ENCODE measurements at regions not wholly inside any gene's neighbourhood (a gene's known extent, or its start where the extent isn't known, plus 50 kb on each side); places are given as distances from the start of the nearest gene placed in this dataset.
A peak's percentile ranks its signal among the peaks of the same experiment; 100 is the strongest.

- no peak for DNase-seq
These were observed 647.6 kb upstream of the PKN2 start for GRCh38 chr1:88036345-88037014.

- DNase-seq: no peak
These were observed 644.8 kb upstream of the PKN2 start for GRCh38 chr1:88039240-88039639.

GRCh38 chr1:88043834-88044233, 640.2 kb upstream of the PKN2 start:
- no peak for DNase-seq

- no peak for DNase-seq
These were observed 631.9 kb upstream of the PKN2 start for GRCh38 chr1:88052167-88052566.

GRCh38 chr1:88053065-88053464, 631.0 kb upstream of the PKN2 start:
- DNase-seq: no peak

GRCh38 chr1:88056881-88057280, 627.2 kb upstream of the PKN2 start:
- no peak for DNase-seq

- no peak for DNase-seq
These were observed 625.9 kb upstream of the PKN2 start for GRCh38 chr1:88058205-88058604.

- DNase-seq: no peak
These were observed 623.9 kb upstream of the PKN2 start for GRCh38 chr1:88060112-88060673.

- no peak for DNase-seq
These were observed 623.2 kb upstream of the PKN2 start for GRCh38 chr1:88060750-88061491.

- DNase-seq: peak; percentile 25
These were observed 622.4 kb upstream of the PKN2 start for GRCh38 chr1:88061492-88062177.

- DNase-seq: no peak
These were observed 621.4 kb upstream of the PKN2 start for GRCh38 chr1:88062650-88063153.

- DNase-seq: no peak
These were observed 620.5 kb upstream of the PKN2 start for GRCh38 chr1:88063605-88064004.

- no peak for DNase-seq
These were observed 615.6 kb upstream of the PKN2 start for GRCh38 chr1:88068407-88068960.

- no peak for DNase-seq
These were observed 613.1 kb upstream of the PKN2 start for GRCh38 chr1:88070956-88071355.

GRCh38 chr1:88074661-88075060, 609.4 kb upstream of the PKN2 start:
- no peak for DNase-seq

GRCh38 chr1:88075813-88076212, 608.3 kb upstream of the PKN2 start:
- DNase-seq: no peak

GRCh38 chr1:88079036-88079435, 605.0 kb upstream of the PKN2 start:
- no peak for DNase-seq

- no peak for DNase-seq
These were observed 603.2 kb upstream of the PKN2 start for GRCh38 chr1:88080875-88081274.

- no peak for DNase-seq
These were observed 595.6 kb upstream of the PKN2 start for GRCh38 chr1:88088481-88088880.

GRCh38 chr1:88089961-88090360, 594.1 kb upstream of the PKN2 start:
- no peak for DNase-seq

- DNase-seq: no peak
These were observed 585.2 kb upstream of the PKN2 start for GRCh38 chr1:88098881-88099280.

GRCh38 chr1:88101041-88101440, 583.0 kb upstream of the PKN2 start:
- no peak for DNase-seq

GRCh38 chr1:88104236-88104635, 579.8 kb upstream of the PKN2 start:
- no peak for DNase-seq

Data from NCI-H1092 (cell line).